GM19035 (cell line): ENCODE measurements at regions not wholly inside any gene's neighbourhood (a gene's known extent, or its start where the extent isn't known, plus 50 kb on each side); places are given as distances from the start of the nearest gene placed in this dataset.
A peak's percentile ranks its signal among the peaks of the same experiment; 100 is the strongest.
"Not testable (repeated sequence)": the region's sequence is repeated elsewhere in the genome, so short reads cannot be mapped to it uniquely, and the experiment has no call there.

ENCODE experiments used
- ATAC-seq: cut with Tn5 transposase; IDR thresholded peaks from one replicate; pipeline ENCODE4 v1.9.1; 2021; ENCODE audit not compliant: unreplicated experiment

DNA sequence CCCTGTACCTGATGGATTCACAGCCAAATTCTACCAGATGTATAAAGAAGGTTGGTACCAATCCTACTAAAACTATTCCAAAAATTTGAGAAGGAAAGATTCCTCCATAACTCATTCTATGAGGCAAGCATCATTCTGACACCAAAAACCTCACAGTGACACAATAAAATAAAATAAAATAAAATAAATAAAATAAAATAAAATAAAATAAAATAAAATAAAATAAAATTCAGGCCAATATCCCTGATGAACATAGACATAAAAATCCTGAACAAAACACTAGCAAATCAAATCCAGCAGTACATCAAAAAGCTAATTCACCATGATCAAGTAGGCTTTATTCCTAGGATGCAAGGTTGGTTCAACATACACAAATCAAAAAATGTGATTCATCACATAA, 108.1 kb downstream of the PROX1 start:
- ATAC-seq = not testable (repeated sequence)

DNA sequence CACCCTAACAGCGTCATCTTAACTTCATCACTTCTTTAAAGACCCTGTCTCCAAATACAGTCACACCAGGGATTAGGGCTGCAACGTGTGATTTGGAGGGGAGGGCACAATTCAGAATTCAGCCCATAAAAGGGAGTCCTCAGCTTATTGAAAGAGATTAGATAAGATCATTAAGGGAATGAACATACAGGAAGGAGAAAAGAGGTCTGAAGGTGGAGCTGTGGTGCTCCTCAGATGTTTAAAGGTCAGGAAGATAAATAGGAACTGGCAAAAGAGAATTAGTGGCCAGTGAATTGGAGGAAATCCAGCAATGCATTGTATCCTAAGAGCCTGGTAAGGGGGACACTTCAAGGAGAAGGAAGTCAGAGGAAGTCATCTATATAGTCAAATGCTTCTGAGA, 113.5 kb downstream of the PROX1 start:
- no peak for ATAC-seq

DNA sequence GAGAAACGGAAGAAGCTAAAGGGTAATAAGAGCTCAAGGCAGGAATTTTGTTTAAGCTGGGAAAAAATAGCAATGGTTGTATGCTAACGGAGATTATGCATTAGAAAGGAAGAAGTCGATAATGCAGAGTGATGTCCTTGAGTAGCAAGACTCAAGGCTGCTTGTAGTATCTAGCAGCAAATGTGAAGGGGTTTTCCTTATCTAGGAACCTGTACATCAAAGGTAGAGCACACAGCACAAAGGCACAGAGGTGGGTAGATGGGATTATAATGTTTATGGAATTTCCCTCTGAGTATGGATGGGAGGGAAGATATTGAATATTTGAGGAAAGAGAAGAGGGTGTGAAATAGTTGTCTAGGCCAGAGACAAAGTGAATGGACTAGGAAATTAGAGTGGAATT, 114.1 kb downstream of the PROX1 start:
- ATAC-seq = no peak

GRCh38 chr1:214102907-214103306, 115.1 kb downstream of the PROX1 start:
- no peak for ATAC-seq

GRCh38 chr1:214103778-214104177, 116.0 kb downstream of the PROX1 start:
- no peak for ATAC-seq

- ATAC-seq = no peak
Measured at GRCh38 chr1:214106375-214106774, 118.6 kb downstream of the PROX1 start.

GRCh38 chr1:214107322-214108096, 119.7 kb downstream of the PROX1 start:
- ATAC-seq = no peak

- no peak for ATAC-seq
Measured at GRCh38 chr1:214108097-214108446, 120.3 kb downstream of the PROX1 start.

DNA sequence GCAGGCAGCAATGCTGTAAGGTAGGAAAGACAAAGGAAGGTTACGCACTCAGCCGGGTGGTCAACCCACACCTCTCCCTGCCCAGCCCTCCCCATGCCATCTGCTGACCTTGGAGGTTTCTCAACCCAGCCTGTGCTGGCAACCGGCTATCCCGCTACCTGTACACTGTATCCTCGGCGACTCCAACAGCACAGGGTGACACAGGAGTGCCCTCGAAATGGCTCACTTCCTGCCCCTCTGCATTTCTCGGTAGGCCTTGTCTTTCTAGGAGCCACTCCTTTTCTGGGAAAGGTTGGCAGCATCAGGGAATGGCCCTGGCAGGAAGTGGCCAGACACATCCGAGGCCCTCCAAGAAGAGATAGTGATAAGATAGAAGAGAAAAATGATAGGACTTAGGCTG, 124.0 kb downstream of the PROX1 start:
- ATAC-seq = no peak

- no peak for ATAC-seq
Measured at GRCh38 chr1:214116258-214116657, 128.5 kb downstream of the PROX1 start.

GRCh38 chr1:214117780-214118179, 130.0 kb downstream of the PROX1 start:
- ATAC-seq = no peak

GRCh38 chr1:214120191-214120590, 132.4 kb downstream of the PROX1 start:
- no peak for ATAC-seq

DNA sequence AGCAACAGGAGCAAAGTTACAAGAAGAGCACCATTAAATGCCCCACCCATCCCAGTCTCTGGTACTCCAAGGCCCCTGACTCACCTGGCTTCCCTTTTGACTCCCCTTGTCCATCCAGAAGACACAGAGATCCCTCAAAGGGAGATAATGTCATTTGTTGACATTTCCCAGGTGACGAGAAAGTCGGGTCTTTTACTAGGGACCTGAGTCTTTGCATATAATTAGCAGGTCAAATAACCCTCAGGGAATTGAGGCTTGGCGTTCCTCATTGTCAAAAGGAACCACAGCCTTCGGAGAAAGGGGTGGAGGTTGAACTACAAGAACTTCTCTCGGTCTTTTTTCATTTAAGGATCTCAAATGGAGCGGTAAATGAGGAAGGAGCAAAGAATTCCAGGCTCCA, 133.2 kb downstream of the PROX1 start:
- ATAC-seq = no peak

GRCh38 chr1:214122110-214122509, 134.3 kb downstream of the PROX1 start:
- no peak for ATAC-seq

GRCh38 chr1:214123061-214123784, 135.4 kb downstream of the PROX1 start:
- ATAC-seq = peak; percentile 69

- ATAC-seq = no peak
Measured at GRCh38 chr1:214124281-214124805, 136.6 kb downstream of the PROX1 start.

GRCh38 chr1:214124915-214125314, 137.1 kb downstream of the PROX1 start:
- no peak for ATAC-seq

DNA sequence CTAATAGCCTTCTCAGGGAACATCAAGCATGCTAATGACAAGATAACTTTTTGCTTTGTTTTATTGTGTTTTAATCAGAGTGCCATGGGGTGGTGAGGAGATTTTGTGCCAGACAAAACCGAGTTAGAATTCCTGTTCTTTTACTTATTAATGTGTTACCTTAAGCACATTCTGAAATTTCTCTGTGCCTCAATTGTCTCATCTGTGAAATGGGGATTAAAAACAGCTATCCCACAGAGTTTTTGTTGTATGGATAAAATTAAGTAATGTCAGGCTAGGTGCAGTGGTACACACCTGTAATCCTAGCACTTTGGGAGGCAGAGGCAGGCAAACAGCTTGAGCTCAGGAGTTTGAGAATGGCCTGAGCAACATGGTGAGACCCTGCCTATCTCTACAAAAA, 138.0 kb downstream of the PROX1 start:
- no peak for ATAC-seq

GRCh38 chr1:214126697-214127146, 138.9 kb downstream of the PROX1 start:
- ATAC-seq = no peak

DNA sequence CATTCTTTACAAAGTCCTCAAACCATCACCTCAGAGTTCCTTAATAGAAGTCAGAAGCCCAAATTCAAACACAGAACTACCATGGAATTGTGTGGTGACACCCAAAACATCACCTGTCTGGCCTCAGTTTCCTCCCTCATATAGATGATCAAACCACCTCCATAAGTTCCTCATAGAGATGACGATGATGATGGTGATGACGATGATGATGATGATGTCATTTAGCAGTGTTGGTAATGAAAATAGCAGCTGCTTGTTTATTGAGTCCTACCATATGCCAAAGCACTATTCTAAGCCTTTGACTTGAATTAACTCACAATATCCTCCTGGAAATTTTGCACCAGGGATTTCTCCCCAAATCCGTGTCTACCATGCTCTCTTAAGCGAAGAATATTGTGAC, 139.9 kb downstream of the PROX1 start:
- ATAC-seq = no peak

DNA sequence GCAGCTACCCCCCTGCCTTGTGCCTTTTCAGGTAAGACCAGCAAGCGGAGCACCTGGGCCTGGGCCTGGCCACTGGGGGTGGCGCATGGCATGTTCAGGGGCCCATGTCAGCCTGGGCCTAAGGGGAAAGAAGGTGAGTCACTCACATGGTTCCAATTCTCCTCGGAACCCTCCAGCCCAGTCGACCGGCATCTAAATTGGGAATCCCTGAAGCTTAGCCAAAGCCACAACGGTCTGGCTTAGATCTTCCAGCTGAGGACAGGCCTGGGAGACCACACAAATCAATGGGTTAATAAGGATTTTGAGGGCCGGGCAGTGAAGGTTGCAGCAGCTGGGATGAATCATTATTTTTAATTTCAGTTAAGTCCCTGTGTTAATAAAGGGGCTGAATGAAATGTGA, 145.1 kb upstream of the SMYD2 start:
- ATAC-seq = no peak

DNA sequence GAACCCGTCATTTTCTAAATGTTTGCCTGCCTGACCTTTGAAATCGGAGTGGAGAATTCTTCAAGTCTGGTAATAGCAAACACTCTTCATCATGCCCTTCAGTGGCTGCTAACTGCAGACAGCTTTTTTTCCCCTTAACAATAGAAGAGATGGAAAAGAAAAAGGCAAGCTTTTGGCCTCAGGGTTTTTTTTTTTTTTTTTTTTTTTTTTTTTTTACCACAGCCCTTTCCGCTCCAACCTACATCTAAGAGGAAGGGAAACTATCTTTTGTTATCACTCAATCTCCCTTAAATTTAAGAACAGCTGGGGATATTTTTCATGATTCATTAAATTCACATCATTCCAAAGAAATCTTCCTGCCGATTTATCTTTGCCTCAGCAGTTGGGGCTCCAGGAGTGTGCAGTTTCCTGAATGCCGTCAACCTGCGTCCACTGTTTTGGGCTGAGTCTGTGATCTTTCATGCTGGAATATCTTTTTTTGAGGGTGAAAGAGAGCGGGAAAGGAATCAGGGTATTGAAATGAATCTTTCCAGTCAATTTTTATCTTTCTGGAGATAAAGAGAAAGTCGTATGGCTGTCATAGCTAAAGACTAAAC, 144.5 kb upstream of the SMYD2 start:
- ATAC-seq = no peak
